OCI-LY7 (cell line): ENCODE measurements at regions not wholly inside any gene's neighbourhood (a gene's known extent, or its start where the extent isn't known, plus 50 kb on each side); places are given as distances from the start of the nearest gene placed in this dataset.

Experiments used
- EZH2phosphoT487 ChIP-seq: fragments of 200-600 bp; sonication (generic); IDR thresholded peaks from 2 replicates; pipeline ENCODE4 v1.6.1; 2018; ENCODE audit warnings: low read depth, borderline replicate concordance, mild to moderate bottlenecking, mixed run types, antibody characterized with exemption, low read length, moderate library complexity, mixed read lengths
- TF ChIP-seq, protein P1 (sequence below): fragments of 200-600 bp; sonication (generic); conservative IDR thresholded peaks from 2 replicates; pipeline ENCODE4 v1.5.1; 2014; ENCODE audit warnings: mild to moderate bottlenecking, antibody characterized with exemption, low read length, moderate library complexity, mixed read lengths

DNA sequence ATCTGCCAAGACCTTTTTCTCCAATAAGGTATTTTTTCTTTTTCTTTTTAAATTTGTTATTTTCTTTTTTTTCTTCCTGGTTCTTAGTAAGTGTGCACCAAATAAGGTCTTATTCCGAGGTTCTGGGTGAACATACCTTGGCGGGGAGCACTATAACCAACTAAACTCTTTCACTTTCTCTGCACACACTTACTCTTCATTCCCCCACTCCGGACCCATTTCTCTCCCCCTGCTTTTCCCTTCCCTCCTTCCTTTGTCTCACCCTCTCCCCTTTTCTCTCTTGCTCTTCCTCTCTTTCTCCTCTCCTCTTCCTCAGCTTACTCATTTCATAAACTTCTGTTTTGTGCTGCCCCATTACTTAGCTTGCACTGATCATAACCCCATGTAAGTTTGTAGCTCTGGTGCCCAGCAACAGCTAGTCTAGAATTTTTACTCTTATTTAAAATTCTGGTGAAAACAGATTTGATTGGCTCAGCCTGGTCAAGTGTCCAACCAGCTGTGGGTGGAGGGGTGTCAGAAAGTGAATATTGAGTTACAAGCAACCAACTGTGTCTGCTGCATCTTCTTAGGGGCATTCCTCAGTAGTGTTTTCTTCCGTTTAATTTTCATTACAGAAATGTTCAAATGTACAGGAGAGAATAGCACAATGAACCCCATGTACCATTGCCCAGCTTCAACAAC lies 297.5 kb downstream of the SHQ1 start:
- TF ChIP-seq, protein P1, sequence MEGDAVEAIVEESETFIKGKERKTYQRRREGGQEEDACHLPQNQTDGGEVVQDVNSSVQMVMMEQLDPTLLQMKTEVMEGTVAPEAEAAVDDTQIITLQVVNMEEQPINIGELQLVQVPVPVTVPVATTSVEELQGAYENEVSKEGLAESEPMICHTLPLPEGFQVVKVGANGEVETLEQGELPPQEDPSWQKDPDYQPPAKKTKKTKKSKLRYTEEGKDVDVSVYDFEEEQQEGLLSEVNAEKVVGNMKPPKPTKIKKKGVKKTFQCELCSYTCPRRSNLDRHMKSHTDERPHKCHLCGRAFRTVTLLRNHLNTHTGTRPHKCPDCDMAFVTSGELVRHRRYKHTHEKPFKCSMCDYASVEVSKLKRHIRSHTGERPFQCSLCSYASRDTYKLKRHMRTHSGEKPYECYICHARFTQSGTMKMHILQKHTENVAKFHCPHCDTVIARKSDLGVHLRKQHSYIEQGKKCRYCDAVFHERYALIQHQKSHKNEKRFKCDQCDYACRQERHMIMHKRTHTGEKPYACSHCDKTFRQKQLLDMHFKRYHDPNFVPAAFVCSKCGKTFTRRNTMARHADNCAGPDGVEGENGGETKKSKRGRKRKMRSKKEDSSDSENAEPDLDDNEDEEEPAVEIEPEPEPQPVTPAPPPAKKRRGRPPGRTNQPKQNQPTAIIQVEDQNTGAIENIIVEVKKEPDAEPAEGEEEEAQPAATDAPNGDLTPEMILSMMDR = no peak
- no peak for TF ChIP-seq EZH2phosphoT487
